ENCODE measurements at regions not wholly inside any gene's neighbourhood (a gene's known extent, or its start where the extent isn't known, plus 50 kb on each side); places are given as distances from the start of the nearest gene placed in this dataset.

- Histone ChIP-seq H3K4me1 (ENCODE audit: insufficient read depth, low read length) (no peaks in the 10 kb centered on the region), H3K9ac (ENCODE audit: low read depth, low read length) (no peak overlapping the region), H3K36me3 (ENCODE audit: insufficient read depth, low read length) (no peaks in the 10 kb centered on the region), H3K9me3 (ENCODE audit: control insufficient read depth, insufficient read depth, low read length) (no peaks in the 10 kb centered on the region)
Observed at GRCh38 chr5:57863661-57864060, 381.1 kb upstream of the ACTBL2 start.

GRCh38 chr5:57862942-57863341, 380.3 kb upstream of the ACTBL2 start:
- no peaks in the 10 kb centered on the region for H3K4me1 ChIP-seq (ENCODE audit: insufficient read depth, low read length)
- no peaks in the 10 kb centered on the region for H3K36me3 ChIP-seq (ENCODE audit: insufficient read depth, low read length)
- no peak overlapping the region for H3K9ac ChIP-seq (ENCODE audit: low read depth, low read length)
- no peaks in the 10 kb centered on the region for H3K9me3 ChIP-seq (ENCODE audit: control insufficient read depth, insufficient read depth, low read length)

- Histone ChIP-seq H3K36me3 (ENCODE audit: insufficient read depth, low read length) (no peaks in the 10 kb centered on the region), H3K9me3 (ENCODE audit: control insufficient read depth, insufficient read depth, low read length) (no peaks in the 10 kb centered on the region), H3K9ac (ENCODE audit: low read depth, low read length) (no peak overlapping the region), H3K4me1 (ENCODE audit: insufficient read depth, low read length) (no peaks in the 10 kb centered on the region)
Observed at GRCh38 chr5:57862471-57862911, 379.9 kb upstream of the ACTBL2 start.

GRCh38 chr5:57859626-57860025, 377.0 kb upstream of the ACTBL2 start:
- Histone ChIP-seq H3K9me3 (ENCODE audit: control insufficient read depth, insufficient read depth, low read length) (no peaks in the 10 kb centered on the region), H3K9ac (ENCODE audit: low read depth, low read length) (no peak overlapping the region), H3K4me1 (ENCODE audit: insufficient read depth, low read length) (no peaks in the 10 kb centered on the region), H3K36me3 (ENCODE audit: insufficient read depth, low read length) (no peaks in the 10 kb centered on the region)

- no peak overlapping the region for H3K9ac ChIP-seq (ENCODE audit: low read depth, low read length)
- no peaks in the 10 kb centered on the region for H3K4me1 ChIP-seq (ENCODE audit: insufficient read depth, low read length)
- H3K36me3 ChIP-seq (ENCODE audit: insufficient read depth, low read length), result no peaks in the 10 kb centered on the region
- H3K9me3 ChIP-seq (ENCODE audit: control insufficient read depth, insufficient read depth, low read length), result no peaks in the 10 kb centered on the region
Observed at GRCh38 chr5:57858905-57859304, 376.3 kb upstream of the ACTBL2 start.

DNA sequence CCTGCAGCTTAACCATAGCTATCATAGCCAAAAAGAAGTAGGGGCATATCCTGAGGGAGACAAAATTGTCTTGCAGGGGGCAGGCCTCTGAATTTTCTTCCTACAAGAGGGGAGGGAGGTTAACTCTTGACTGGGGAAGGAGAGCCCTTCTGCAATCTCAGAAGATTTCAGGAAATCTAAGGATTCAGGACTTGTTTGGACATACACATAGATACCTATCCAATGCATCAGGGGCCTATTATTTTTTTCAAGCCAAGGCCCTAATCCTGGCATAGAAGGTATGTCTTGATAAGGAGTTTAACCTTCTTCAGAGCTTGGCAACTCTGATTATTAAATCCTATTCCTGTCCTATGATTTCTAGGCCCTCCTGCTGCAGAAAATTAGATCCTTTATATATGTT, 375.1 kb upstream of the ACTBL2 start:
- H3K9me3 ChIP-seq (ENCODE audit: control insufficient read depth, insufficient read depth, low read length), result no peaks in the 10 kb centered on the region
- no peaks in the 10 kb centered on the region for H3K36me3 ChIP-seq (ENCODE audit: insufficient read depth, low read length)
- H3K9ac ChIP-seq (ENCODE audit: low read depth, low read length), result no peak overlapping the region
- H3K4me1 ChIP-seq (ENCODE audit: insufficient read depth, low read length), result no peaks in the 10 kb centered on the region

GRCh38 chr5:57855831-57856230, 373.2 kb upstream of the ACTBL2 start:
- Histone ChIP-seq H3K9me3 (ENCODE audit: control insufficient read depth, insufficient read depth, low read length) (no peaks in the 10 kb centered on the region), H3K36me3 (ENCODE audit: insufficient read depth, low read length) (no peaks in the 10 kb centered on the region), H3K9ac (ENCODE audit: low read depth, low read length) (no peak overlapping the region), H3K4me1 (ENCODE audit: insufficient read depth, low read length) (no peaks in the 10 kb centered on the region)

DNA sequence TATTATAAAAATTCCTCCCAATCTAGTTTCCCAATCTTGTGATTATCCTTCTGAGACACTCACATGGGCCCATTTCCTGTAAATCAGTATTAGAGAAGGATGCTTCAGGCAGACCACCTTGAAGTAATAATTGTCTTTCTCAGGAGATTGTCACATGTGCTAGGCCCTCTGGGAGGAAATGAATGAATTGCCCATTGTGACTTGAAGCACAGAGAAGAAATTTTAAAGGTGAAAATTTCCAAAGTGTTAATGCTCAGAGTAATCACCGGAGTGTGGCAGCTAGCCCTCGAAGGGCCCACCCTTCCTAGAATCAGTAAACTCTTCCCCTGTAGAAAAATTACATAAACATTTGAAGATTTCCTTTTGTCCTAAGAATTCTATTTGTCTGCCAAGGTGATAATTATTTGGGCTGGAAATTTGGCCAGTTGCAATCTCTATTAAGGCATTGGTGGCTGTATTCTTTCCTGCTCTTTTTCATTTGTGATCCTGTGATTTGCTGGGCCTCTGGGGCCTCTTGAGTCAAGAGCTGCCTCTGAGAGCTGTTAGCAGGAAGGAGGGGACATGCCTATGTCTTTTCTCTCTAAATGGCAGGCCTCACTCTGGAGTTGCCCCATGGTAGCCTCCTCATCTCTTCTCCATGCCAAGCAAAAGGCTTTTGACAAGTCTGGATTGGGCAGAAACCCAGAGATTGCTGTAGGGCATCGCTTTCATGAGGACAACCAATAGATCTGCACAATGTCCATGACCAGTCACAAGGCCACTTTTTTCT, 371.5 kb upstream of the ACTBL2 start:
- H3K9ac ChIP-seq (ENCODE audit: low read depth, low read length), result no peak overlapping the region
- H3K4me1 ChIP-seq (ENCODE audit: insufficient read depth, low read length), result no peaks in the 10 kb centered on the region
- no peaks in the 10 kb centered on the region for H3K36me3 ChIP-seq (ENCODE audit: insufficient read depth, low read length)
- H3K9me3 ChIP-seq (ENCODE audit: control insufficient read depth, insufficient read depth, low read length), result no peaks in the 10 kb centered on the region

DNA sequence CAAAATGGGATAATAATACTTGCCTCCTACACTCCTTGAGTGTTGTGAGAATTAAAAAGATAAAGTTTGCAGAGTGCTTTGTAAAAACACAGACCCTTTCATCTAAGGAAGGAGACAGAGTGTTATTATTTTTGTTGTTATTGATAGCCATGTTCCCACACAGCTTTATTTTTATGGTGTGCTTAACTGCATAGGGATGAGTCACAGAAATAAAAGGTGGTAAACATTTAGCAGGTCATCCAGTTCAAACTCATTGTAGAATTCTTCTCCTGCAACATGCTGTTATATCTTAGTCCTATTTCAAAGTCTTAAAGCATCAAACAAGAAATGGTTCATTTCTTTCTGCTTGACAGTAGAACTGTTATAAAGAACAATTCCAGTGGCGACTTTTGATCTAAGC, 367.5 kb upstream of the ACTBL2 start:
- no peak overlapping the region for H3K9ac ChIP-seq (ENCODE audit: low read depth, low read length)
- no peaks in the 10 kb centered on the region for H3K36me3 ChIP-seq (ENCODE audit: insufficient read depth, low read length)

GRCh38 chr5:57845025-57845424, 362.4 kb upstream of the ACTBL2 start:
- no peak overlapping the region for H3K9ac ChIP-seq (ENCODE audit: low read depth, low read length)
- H3K4me1 ChIP-seq (ENCODE audit: insufficient read depth, low read length), result peaks cover 24% of the 10 kb centered on the region
- H3K9me3 ChIP-seq (ENCODE audit: control insufficient read depth, insufficient read depth, low read length), result no peaks in the 10 kb centered on the region
- H3K36me3 ChIP-seq (ENCODE audit: insufficient read depth, low read length), result no peaks in the 10 kb centered on the region

More for the DNA sequence above, 367.5 kb upstream of the ACTBL2 start:
- no peaks in the 10 kb centered on the region for H3K9me3 ChIP-seq (ENCODE audit: control insufficient read depth, insufficient read depth, low read length)
- H3K4me1 ChIP-seq (ENCODE audit: insufficient read depth, low read length), result no peaks in the 10 kb centered on the region

DNA sequence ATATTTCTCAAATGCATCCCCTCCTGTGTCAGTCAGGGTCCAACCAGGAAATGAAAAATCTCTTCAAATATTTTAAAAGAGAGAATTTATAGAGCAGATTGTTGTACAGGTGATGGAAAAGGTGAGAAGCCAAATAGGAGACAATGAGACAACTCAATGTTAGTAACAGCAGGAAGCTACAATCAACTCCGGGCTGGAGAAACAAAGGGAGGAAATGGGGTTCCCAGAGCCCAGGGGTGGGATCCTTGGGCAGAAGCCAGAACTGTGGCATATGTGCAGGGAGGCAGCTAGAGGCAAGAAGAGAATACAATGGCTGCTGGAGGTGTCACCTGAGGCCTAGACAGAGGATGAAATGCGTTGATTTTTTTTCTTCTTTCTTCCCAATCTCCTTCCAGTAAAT, 361.8 kb upstream of the ACTBL2 start:
- no peaks in the 10 kb centered on the region for H3K9me3 ChIP-seq (ENCODE audit: control insufficient read depth, insufficient read depth, low read length)
- H3K4me1 ChIP-seq (ENCODE audit: insufficient read depth, low read length), result peaks cover 28% of the 10 kb centered on the region
- H3K9ac ChIP-seq (ENCODE audit: low read depth, low read length), result no peak overlapping the region
- no peaks in the 10 kb centered on the region for H3K36me3 ChIP-seq (ENCODE audit: insufficient read depth, low read length)

DNA sequence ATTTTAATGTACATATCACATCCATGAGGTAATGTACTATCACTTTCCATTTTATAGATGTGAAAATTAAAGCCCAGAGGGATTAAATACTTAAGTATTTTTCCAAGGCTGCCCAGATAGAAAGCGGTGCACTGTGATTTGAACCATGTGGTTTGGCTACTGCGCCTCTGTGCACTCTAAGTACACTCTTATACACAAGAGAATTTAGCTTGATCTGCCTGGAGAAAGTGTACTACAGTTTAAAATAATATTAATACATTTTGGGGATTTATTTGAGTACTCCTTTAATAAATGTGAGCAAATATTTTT, 360.4 kb upstream of the ACTBL2 start:
- Histone ChIP-seq H3K36me3 (ENCODE audit: insufficient read depth, low read length) (no peaks in the 10 kb centered on the region), H3K9me3 (ENCODE audit: control insufficient read depth, insufficient read depth, low read length) (no peaks in the 10 kb centered on the region), H3K9ac (ENCODE audit: low read depth, low read length) (no peak overlapping the region), H3K4me1 (ENCODE audit: insufficient read depth, low read length) (peaks cover 36% of the 10 kb centered on the region)

- H3K9ac ChIP-seq (ENCODE audit: low read depth, low read length), result peak overlapping the region; percentile 19; the same call in 1 of the 2 replicates
- no peaks in the 10 kb centered on the region for H3K36me3 ChIP-seq (ENCODE audit: insufficient read depth, low read length)
- H3K4me1 ChIP-seq (ENCODE audit: insufficient read depth, low read length), result peaks cover 39% of the 10 kb centered on the region
- no peaks in the 10 kb centered on the region for H3K9me3 ChIP-seq (ENCODE audit: control insufficient read depth, insufficient read depth, low read length)
Observed at GRCh38 chr5:57842364-57843058, 359.9 kb upstream of the ACTBL2 start.

DNA sequence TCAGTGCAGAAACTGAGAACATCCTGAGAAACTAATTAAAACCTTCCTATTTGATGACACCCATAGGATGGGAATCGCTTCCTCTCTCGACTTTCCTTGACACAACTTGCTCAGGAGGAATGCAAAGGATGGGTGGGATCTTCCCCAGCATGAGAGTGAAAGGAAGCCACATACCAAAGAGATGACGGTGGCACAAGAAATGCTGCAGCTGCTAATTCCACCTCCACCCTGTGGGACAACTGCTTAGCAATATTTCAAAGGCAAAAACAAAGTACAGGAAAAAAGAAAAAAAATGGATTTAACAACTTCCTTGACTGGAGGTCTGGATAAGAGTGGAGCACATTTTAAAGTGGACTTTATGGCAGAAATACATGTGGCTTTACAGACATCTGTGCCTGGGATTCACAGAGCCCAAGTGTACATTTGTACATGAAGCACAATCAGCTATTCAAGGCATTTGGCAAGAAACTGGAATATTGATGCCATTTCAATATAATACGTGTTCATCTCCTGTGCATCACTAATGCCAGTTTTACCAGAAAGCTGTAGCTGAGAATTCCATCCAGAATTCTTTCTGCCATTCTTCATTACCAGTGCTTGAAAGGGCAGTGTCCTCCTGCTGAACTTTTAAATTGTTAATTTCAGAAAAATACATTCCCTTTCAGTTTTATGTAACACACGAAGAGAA, 359.2 kb upstream of the ACTBL2 start:
- H3K4me1 ChIP-seq (ENCODE audit: insufficient read depth, low read length), result peaks cover 42% of the 10 kb centered on the region
- no peaks in the 10 kb centered on the region for H3K36me3 ChIP-seq (ENCODE audit: insufficient read depth, low read length)
- H3K9me3 ChIP-seq (ENCODE audit: control insufficient read depth, insufficient read depth, low read length), result no peaks in the 10 kb centered on the region
- peak overlapping the region; percentile 19; the same call in 1 of the 2 replicates for H3K9ac ChIP-seq (ENCODE audit: low read depth, low read length)

All from ES-I3 (cell line).